HCT116 (cell line): ENCODE measurements at regions not wholly inside any gene's neighbourhood (a gene's known extent, or its start where the extent isn't known, plus 50 kb on each side); places are given as distances from the start of the nearest gene placed in this dataset.

Experiments used
- ATAC-seq: fragments of 200-7000 bp; cut with Tn5 transposase; 2 replicates; pipeline ENCODE4 v1.9.1; 2020; ENCODE audit warnings: mild to moderate bottlenecking, moderate library complexity
- BruUV-seq: library from RNA; stranded (reverse); fragments of 400-500 nt; replicated peaks from 2 replicates; lab custom pipeline; 2021; lab: Mats Ljungman, UMichigan
- CTCF ChIA-PET: fragments of 300-600 bp; sonication (Branson Sonifier 250); formaldehyde crosslinking; loops from one replicate; lab custom pipeline; 2021; ENCODE audit warnings: antibody characterized with exemption; lab: Charles Lee
- POLR2A ChIA-PET: fragments of 300-600, 350-600 bp; sonication (Branson Sonifier 250); formaldehyde crosslinking; loops from one replicate; lab custom pipeline; 2021; ENCODE audit warnings: antibody characterized with exemption; lab: Charles Lee
- RAD21 ChIA-PET, 2 experiments: fragments of 300-600 bp; sonication (Branson Sonifier 250); formaldehyde crosslinking; loops; one replicate each; lab custom pipeline; 2023; ENCODE audit warnings: low total read pairs in 2 of 2; ENCODE audit not compliant: uncharacterized antibody in 2 of 2, unreplicated experiment in 2 of 2, low non-redundant PET in 1 of 2; lab: Charles Lee
- DNase-seq: peaks from one replicate; pipeline ENCODE4 v3.0.0-alpha.2; 2010; ENCODE audit warnings: low read depth, low spot score
- H2AFZ ChIP-seq: fragments of 200-600 bp; shearing (Covaris generic), sonication (generic); 2 replicates; pipeline ENCODE4 v1.6.1; 2017; ENCODE audit warnings: low read depth, mixed run types, mixed read lengths, antibody characterized with exemption, low read length; ENCODE audit not compliant: poor library complexity, severe bottlenecking
- H3K27ac ChIP-seq: 2 replicates; pipeline ENCODE4 v1.5.1; 2012; ENCODE audit warnings: low read depth, low read length
- H3K27me3 ChIP-seq: fragments of 200-600 bp; sonication (generic); 2 replicates; pipeline ENCODE4 v1.6.1; 2016; ENCODE audit warnings: mixed run types, low read length, mixed read lengths; ENCODE audit not compliant: insufficient read depth
- H3K36me3 ChIP-seq, 2 experiments: fragments of 200-500 bp in 1 of 2; fragments of 200-600 bp in 1 of 2; sonication (Bioruptor generic) in 1 of 2; sonication (generic) in 1 of 2; 2 replicates each; pipeline versions ENCODE4 v1.5.1 to v1.6.1; 2014 to 2016; ENCODE audit warnings: low read length in 2 of 2, inconsistent platforms in 1 of 2, mixed read lengths in 1 of 2, mixed run types in 1 of 2; ENCODE audit not compliant: insufficient read depth in 2 of 2, control insufficient read depth in 1 of 2
- H3K4me1 ChIP-seq, 2 experiments: fragments of 200-600 bp in 1 of 2; sonication (generic) in 1 of 2; 2 replicates each; pipeline versions ENCODE4 v1.5.1 to v1.6.1; 2012 to 2017; ENCODE audit warnings: low read length in 2 of 2, inconsistent platforms in 1 of 2, mild to moderate bottlenecking in 1 of 2, mixed read lengths in 1 of 2, mixed run types in 1 of 2, moderate library complexity in 1 of 2; ENCODE audit not compliant: insufficient read depth in 2 of 2, control insufficient read depth in 1 of 2
- H3K4me2 ChIP-seq: fragments of 200-600 bp; sonication (generic); 2 replicates; pipeline ENCODE4 v1.6.1; 2017; ENCODE audit warnings: mixed run types, low read length, mixed read lengths
- H3K4me3 ChIP-seq, 2 experiments: fragments of 200-600 bp in 1 of 2; sonication (generic) in 1 of 2; replicated peaks in 1 of 2; 2 replicates each; pipeline ENCODE4 v1.5.1; 2011 to 2016; ENCODE audit warnings: low read length in 2 of 2, control low read depth in 1 of 2, low read depth in 1 of 2, mild to moderate bottlenecking in 1 of 2, mixed read lengths in 1 of 2, mixed run types in 1 of 2
- H3K79me2 ChIP-seq: fragments of 200-600 bp; sonication (generic); 2 replicates; pipeline ENCODE4 v1.6.1; 2017; ENCODE audit warnings: mild to moderate bottlenecking, mixed run types, low read length, moderate library complexity, mixed read lengths; ENCODE audit not compliant: insufficient read depth
- H3K9ac ChIP-seq: fragments of 200-600 bp; sonication (generic); 2 replicates; pipeline ENCODE4 v1.6.1; 2016; ENCODE audit warnings: low read length, mixed read lengths
- H3K9me2 ChIP-seq: fragments of 200-600 bp; sonication (generic), shearing (Covaris generic); 2 replicates; pipeline ENCODE4 v1.6.1; 2017; ENCODE audit warnings: mixed run types, mild to moderate bottlenecking, moderate library complexity; ENCODE audit not compliant: insufficient read depth
- H3K9me3 ChIP-seq, 2 experiments: fragments of 200-500 bp in 1 of 2; fragments of 200-600 bp in 1 of 2; sonication (Bioruptor generic) in 1 of 2; sonication (generic) in 1 of 2; 2 replicates each; pipeline ENCODE4 v1.6.1; 2014 to 2017; ENCODE audit warnings: low read length in 2 of 2, mixed read lengths in 2 of 2, inconsistent platforms in 1 of 2, low read depth in 1 of 2, mild to moderate bottlenecking in 1 of 2, mixed run types in 1 of 2, moderate library complexity in 1 of 2; ENCODE audit not compliant: control insufficient read depth in 1 of 2, insufficient read depth in 1 of 2
- H4K20me1 ChIP-seq: fragments of 200-600 bp; sonication (generic), shearing (Covaris generic); 2 replicates; pipeline ENCODE4 v1.6.1; 2017; ENCODE audit warnings: mixed run types, mild to moderate bottlenecking, moderate library complexity; ENCODE audit not compliant: insufficient read depth
- ATF3 ChIP-seq: IDR thresholded peaks from 2 replicates; pipeline ENCODE4 v1.6.1; 2012
- CTCF ChIP-seq, 3 experiments: fragments of 200-600 bp in 1 of 3; sonication (generic) in 1 of 3; IDR thresholded peaks in 2 of 3; conservative IDR thresholded peaks in 1 of 3; 2 replicates each; pipeline ENCODE4 v1.5.1; 2012 to 2017; ENCODE audit warnings: low read depth in 2 of 3, low read length in 2 of 3, antibody characterized with exemption in 1 of 3, borderline replicate concordance in 1 of 3, control low read depth in 1 of 3, mild to moderate bottlenecking in 1 of 3, mixed read lengths in 1 of 3, mixed run types in 1 of 3, moderate library complexity in 1 of 3; ENCODE audit not compliant: insufficient read depth in 1 of 3
- EGR1 ChIP-seq: IDR thresholded peaks from 2 replicates; pipeline ENCODE4 v1.6.1; 2012; ENCODE audit warnings: low read depth
- EZH2 ChIP-seq: fragments of 200-600 bp; sonication (generic); IDR thresholded peaks from 2 replicates; pipeline ENCODE4 v1.6.1; 2017; ENCODE audit warnings: antibody characterized with exemption, mixed run types
- EZH2phosphoT487 ChIP-seq: fragments of 200-600 bp; IDR thresholded peaks from 2 replicates; pipeline ENCODE4 v1.6.1; 2018; ENCODE audit warnings: antibody characterized with exemption, borderline replicate concordance
- FOSL1 ChIP-seq: IDR thresholded peaks from 2 replicates; pipeline ENCODE4 v1.6.1; 2012; ENCODE audit warnings: low read depth
- JUND ChIP-seq: IDR thresholded peaks from 2 replicates; pipeline ENCODE4 v1.6.1; 2012
- POLR2A ChIP-seq: IDR thresholded peaks from 2 replicates; pipeline ENCODE4 v1.7.0; 2011; ENCODE audit warnings: borderline replicate concordance; ENCODE audit not compliant: insufficient read depth, insufficient read length; ENCODE audit errors: extremely low read depth
- POLR2AphosphoS5 ChIP-seq: IDR thresholded peaks from 2 replicates; pipeline ENCODE4 v1.6.1; 2011; ENCODE audit warnings: mild to moderate bottlenecking, low read depth, low read length, moderate library complexity
- REST ChIP-seq: IDR thresholded peaks from 2 replicates; pipeline ENCODE4 v1.6.1; 2012; ENCODE audit warnings: low read depth
- SIN3A ChIP-seq: IDR thresholded peaks from 2 replicates; pipeline ENCODE4 v1.6.1; 2012; ENCODE audit warnings: low read depth
- SP1 ChIP-seq: IDR thresholded peaks from 2 replicates; pipeline ENCODE4 v1.6.1; 2012; ENCODE audit warnings: low read depth
- SRF ChIP-seq: IDR thresholded peaks from 2 replicates; pipeline ENCODE4 v1.6.1; 2012; ENCODE audit warnings: low read depth
- ZBTB33 ChIP-seq: IDR thresholded peaks from 2 replicates; pipeline ENCODE4 v1.6.1; 2011; ENCODE audit warnings: mild to moderate bottlenecking, low read length, moderate library complexity; ENCODE audit not compliant: insufficient replicate concordance; ENCODE audit errors: extremely low read depth
- ZNF274 ChIP-seq: fragments of 200-500 bp; sonication (Bioruptor generic); IDR thresholded peaks from 2 replicates; pipeline ENCODE4 v1.6.1; 2014; ENCODE audit warnings: mild to moderate bottlenecking, low read depth, low read length, inconsistent platforms
- intact Hi-C: fragments of 100-400 bp; cut with micrococcal nuclease; formaldehyde crosslinking; loops from 2 replicates; pipeline ENCODE4 v1.10.0; 2022

GRCh38 chr12:127723251-127723650 is 543.7 kb upstream of the TMEM132C start:
- ChIA-PET POLR2A (no interaction called here), CTCF (no interaction called here), RAD21 (no interaction called here)
- no TSS peak for BruUV-seq
- Histone ChIP-seq H3K4me2 (no peak overlapping the region), H3K9me3 (peaks cover 0 to 9% of the 10 kb centered on the region in 2 experiments; a peak in 2 of 4 replicates), H3K4me3 (no peak overlapping the region), H3K27ac (no peak overlapping the region), H3K4me1 (no peaks in the 10 kb centered on the region), H3K36me3 (no peaks in the 10 kb centered on the region), H2AFZ (no peak overlapping the region), H3K9me2 (no peaks in the 10 kb centered on the region), H4K20me1 (no peaks in the 10 kb centered on the region), H3K27me3 (no peaks in the 10 kb centered on the region), H3K79me2 (no peaks in the 10 kb centered on the region), H3K9ac (no peak overlapping the region)
- no peak for TF ChIP-seq SP1
- TF ChIP-seq EZH2: no peak
- TF ChIP-seq SIN3A: no peak
- TF ChIP-seq EZH2phosphoT487: no peak
- TF ChIP-seq POLR2A: no peak
- no peak for TF ChIP-seq REST
- no peak for TF ChIP-seq EGR1
- no peak for TF ChIP-seq ZBTB33
- no peak for TF ChIP-seq ATF3
- no peak for TF ChIP-seq CTCF (IDR thresholded peaks at IDR 0.05 in 2 of 3, conservative IDR thresholded peaks at IDR 0.05 in 1 of 3; ENCODE audit: borderline replicate concordance in 1 of 3, insufficient read depth in 1 of 3, low read depth in 2 of 3, low read length in 2 of 3)
- no peak for TF ChIP-seq FOSL1
- no peak for TF ChIP-seq JUND
- TF ChIP-seq POLR2AphosphoS5: no peak
- TF ChIP-seq SRF: no peak
- no peak for TF ChIP-seq ZNF274
- intact Hi-C loops: no loop called here
- ATAC-seq (no peak), DNase-seq (no peak)
